ENCODE measurements at regions not wholly inside any gene's neighbourhood (a gene's known extent, or its start where the extent isn't known, plus 50 kb on each side); places are given as distances from the start of the nearest gene placed in this dataset.

DNA sequence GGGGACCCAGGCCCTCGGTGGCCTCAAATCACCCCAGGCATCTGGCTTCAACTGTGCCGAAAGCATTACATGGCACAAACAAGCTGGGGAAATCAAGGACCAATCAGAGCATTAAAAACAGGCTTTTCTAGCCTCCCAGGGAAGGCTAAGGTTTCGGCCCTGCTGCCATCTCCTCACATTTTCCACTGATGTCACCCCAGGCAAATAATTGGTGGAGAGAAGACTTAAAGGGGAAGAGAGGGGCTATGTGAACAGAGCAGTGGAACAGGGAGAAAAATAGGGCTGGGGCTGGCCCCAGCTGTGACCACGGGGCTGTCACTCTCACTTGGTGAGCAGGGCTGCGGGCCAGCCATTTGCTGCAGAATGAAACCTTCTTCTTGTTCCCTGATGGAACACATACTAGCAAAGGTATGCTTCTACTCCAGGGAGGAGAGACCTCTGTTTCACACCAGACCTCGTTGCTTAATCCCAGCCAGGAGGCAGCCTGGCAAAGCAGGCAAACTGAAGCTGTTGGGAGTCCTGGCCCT lies 581.3 kb downstream of the SOX6 start:
- no peak for ATAC-seq
- no peaks in the 10 kb centered on the region for H4K20me1 ChIP-seq (ENCODE audit: insufficient read depth)
- intact Hi-C loops (cut with micrococcal nuclease), result no loop called here
- H3K4me3 ChIP-seq (replicated peaks in 1 of 2; ENCODE audit: low read depth in 1 of 2, low read length in 2 of 2), result no peak overlapping the region
- no peak overlapping the region for H3K27ac ChIP-seq (ENCODE audit: low read depth, low read length)
- TF ChIP-seq ZNF274 (IDR thresholded peaks at IDR 0.05; ENCODE audit: low read depth, low read length) (no peak), EZH2 (IDR thresholded peaks at IDR 0.05) (no peak), YY1 (IDR thresholded peaks at IDR 0.05; ENCODE audit: extremely low read depth, insufficient replicate concordance, low read depth, low read length) (no peak), EGR1 (IDR thresholded peaks at IDR 0.05; ENCODE audit: low read depth) (no peak), CBX3 (IDR thresholded peaks at IDR 0.05; ENCODE audit: low read depth) (no peak), ELF1 (IDR thresholded peaks at IDR 0.05; ENCODE audit: borderline replicate concordance, low read depth) (no peak), EZH2phosphoT487 (IDR thresholded peaks at IDR 0.05; ENCODE audit: borderline replicate concordance) (no peak), SIN3A (IDR thresholded peaks at IDR 0.05; ENCODE audit: low read depth) (no peak), RAD21 (IDR thresholded peaks at IDR 0.05; ENCODE audit: low read depth) (no peak), FOSL1 (IDR thresholded peaks at IDR 0.05; ENCODE audit: low read depth) (no peak)
- TF ChIP-seq, protein P1, sequence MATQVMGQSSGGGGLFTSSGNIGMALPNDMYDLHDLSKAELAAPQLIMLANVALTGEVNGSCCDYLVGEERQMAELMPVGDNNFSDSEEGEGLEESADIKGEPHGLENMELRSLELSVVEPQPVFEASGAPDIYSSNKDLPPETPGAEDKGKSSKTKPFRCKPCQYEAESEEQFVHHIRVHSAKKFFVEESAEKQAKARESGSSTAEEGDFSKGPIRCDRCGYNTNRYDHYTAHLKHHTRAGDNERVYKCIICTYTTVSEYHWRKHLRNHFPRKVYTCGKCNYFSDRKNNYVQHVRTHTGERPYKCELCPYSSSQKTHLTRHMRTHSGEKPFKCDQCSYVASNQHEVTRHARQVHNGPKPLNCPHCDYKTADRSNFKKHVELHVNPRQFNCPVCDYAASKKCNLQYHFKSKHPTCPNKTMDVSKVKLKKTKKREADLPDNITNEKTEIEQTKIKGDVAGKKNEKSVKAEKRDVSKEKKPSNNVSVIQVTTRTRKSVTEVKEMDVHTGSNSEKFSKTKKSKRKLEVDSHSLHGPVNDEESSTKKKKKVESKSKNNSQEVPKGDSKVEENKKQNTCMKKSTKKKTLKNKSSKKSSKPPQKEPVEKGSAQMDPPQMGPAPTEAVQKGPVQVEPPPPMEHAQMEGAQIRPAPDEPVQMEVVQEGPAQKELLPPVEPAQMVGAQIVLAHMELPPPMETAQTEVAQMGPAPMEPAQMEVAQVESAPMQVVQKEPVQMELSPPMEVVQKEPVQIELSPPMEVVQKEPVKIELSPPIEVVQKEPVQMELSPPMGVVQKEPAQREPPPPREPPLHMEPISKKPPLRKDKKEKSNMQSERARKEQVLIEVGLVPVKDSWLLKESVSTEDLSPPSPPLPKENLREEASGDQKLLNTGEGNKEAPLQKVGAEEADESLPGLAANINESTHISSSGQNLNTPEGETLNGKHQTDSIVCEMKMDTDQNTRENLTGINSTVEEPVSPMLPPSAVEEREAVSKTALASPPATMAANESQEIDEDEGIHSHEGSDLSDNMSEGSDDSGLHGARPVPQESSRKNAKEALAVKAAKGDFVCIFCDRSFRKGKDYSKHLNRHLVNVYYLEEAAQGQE (IDR thresholded peaks at IDR 0.05; ENCODE audit: low read depth), result no peak
- TF ChIP-seq, protein P2, sequence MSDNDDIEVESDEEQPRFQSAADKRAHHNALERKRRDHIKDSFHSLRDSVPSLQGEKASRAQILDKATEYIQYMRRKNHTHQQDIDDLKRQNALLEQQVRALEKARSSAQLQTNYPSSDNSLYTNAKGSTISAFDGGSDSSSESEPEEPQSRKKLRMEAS (IDR thresholded peaks at IDR 0.05), result no peak
- H3K27me3 ChIP-seq (ENCODE audit: insufficient read depth, low read length), result peaks cover 48% of the 10 kb centered on the region
- no peak overlapping the region for H2AFZ ChIP-seq (ENCODE audit: low read depth, low read length, poor library complexity, severe bottlenecking)
- H3K36me3 ChIP-seq (ENCODE audit: control insufficient read depth in 1 of 2, insufficient read depth in 2 of 2, low read length in 2 of 2), result no peaks in the 10 kb centered on the region
- no peaks in the 10 kb centered on the region for H3K4me1 ChIP-seq (ENCODE audit: control insufficient read depth in 1 of 2, insufficient read depth in 2 of 2, low read length in 2 of 2)
- POLR2A ChIA-PET, result no interaction called here
- H3K9me3 ChIP-seq (ENCODE audit: control insufficient read depth in 1 of 2, insufficient read depth in 1 of 2, low read depth in 1 of 2, low read length in 2 of 2), result no peaks in the 10 kb centered on the region
- H3K9me2 ChIP-seq (ENCODE audit: insufficient read depth), result no peaks in the 10 kb centered on the region
- RAD21 ChIA-PET (ENCODE audit: low non-redundant PET in 1 of 2, low total read pairs in 2 of 2, uncharacterized antibody in 2 of 2, unreplicated experiment in 2 of 2), result no interaction called here
- no peak overlapping the region for H3K9ac ChIP-seq (ENCODE audit: low read length)
- CTCF ChIA-PET, result no interaction called here
- no peak for DNase-seq (ENCODE audit: low read depth, low spot score)
- no TSS peak for BruUV-seq (replicated peaks)
- no peak overlapping the region for H3K4me2 ChIP-seq (ENCODE audit: low read length)
- no peaks in the 10 kb centered on the region for H3K79me2 ChIP-seq (ENCODE audit: insufficient read depth, low read length)

Measured in HCT116 (cell line).